RWPE2 (cell line): ENCODE measurements at regions not wholly inside any gene's neighbourhood (a gene's known extent, or its start where the extent isn't known, plus 50 kb on each side); places are given as distances from the start of the nearest gene placed in this dataset.

ENCODE experiments used
- ATAC-seq: fragments of 200-7000 bp; cut with Tn5 transposase; 3 replicates; pipeline ENCODE4 v1.9.1; 2021; ENCODE audit warnings: low read depth
- DNase-seq: peaks from one replicate; pipeline ENCODE4 v3.0.0-alpha.2; 2020; ENCODE audit warnings: low spot score
- H3K27ac ChIP-seq: fragments of 450-650 bp; 2 replicates; pipeline ENCODE4 v1.5.1; 2017; ENCODE audit warnings: mild to moderate bottlenecking; ENCODE audit not compliant: poor library complexity, severe bottlenecking
- H3K27me3 ChIP-seq: fragments of 250-450 bp; sonication (Bioruptor Pico); 2 replicates; pipeline ENCODE4 v1.5.1; 2021; ENCODE audit warnings: mild to moderate bottlenecking, moderate library complexity; ENCODE audit not compliant: insufficient read depth, poor library complexity, severe bottlenecking
- H3K36me3 ChIP-seq: fragments of 250-450 bp; sonication (Bioruptor Pico); 2 replicates; pipeline ENCODE4 v1.5.1; 2020; ENCODE audit warnings: low read depth, mild to moderate bottlenecking, moderate library complexity
- H3K4me1 ChIP-seq: fragments of 250-450 bp; sonication (Bioruptor Pico); 2 replicates; pipeline ENCODE4 v1.5.1; 2021; ENCODE audit warnings: mild to moderate bottlenecking, moderate library complexity; ENCODE audit not compliant: insufficient read depth, poor library complexity, severe bottlenecking
- H3K4me3 ChIP-seq: fragments of 250-450 bp; sonication (Bioruptor Pico); 2 replicates; pipeline ENCODE4 v1.5.1; 2021; ENCODE audit warnings: mild to moderate bottlenecking, moderate library complexity; ENCODE audit not compliant: severe bottlenecking
- H3K9me3 ChIP-seq: fragments of 250-450 bp; sonication (Bioruptor Pico); 2 replicates; pipeline ENCODE4 v1.5.1; 2021; ENCODE audit warnings: mild to moderate bottlenecking, moderate library complexity; ENCODE audit not compliant: severe bottlenecking
- TF ChIP-seq, protein P1 (sequence below): fragments of 450-650 bp; IDR thresholded peaks from one replicate; pipeline ENCODE4 v1.5.1; 2017; ENCODE audit warnings: mild to moderate bottlenecking, moderate library complexity; ENCODE audit not compliant: poor library complexity, severe bottlenecking

DNA sequence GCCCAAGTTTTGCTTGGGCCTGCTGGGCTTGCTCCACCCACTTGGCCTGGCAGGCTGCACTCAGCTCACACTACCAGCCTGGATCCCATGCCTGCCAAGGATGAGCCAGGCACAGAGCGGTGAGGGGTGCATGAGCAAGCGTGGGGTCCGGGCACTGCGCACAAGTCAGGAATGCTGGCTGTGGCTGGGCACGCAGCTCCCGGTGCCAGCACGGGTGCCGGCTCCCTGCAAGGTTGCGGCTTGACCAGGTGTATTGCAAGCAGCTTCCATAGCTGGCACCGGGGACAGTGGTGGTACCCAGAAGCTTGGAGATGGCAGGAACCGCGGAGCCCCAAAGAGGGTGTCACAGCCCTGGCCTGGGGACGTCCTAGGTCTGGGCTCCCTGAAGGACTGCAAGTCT lies 224.4 kb upstream of the NRIP1 start:
- no peaks in the 10 kb centered on the region for H3K27me3 ChIP-seq
- H3K9me3 ChIP-seq = no peaks in the 10 kb centered on the region
- TF ChIP-seq, protein P1, sequence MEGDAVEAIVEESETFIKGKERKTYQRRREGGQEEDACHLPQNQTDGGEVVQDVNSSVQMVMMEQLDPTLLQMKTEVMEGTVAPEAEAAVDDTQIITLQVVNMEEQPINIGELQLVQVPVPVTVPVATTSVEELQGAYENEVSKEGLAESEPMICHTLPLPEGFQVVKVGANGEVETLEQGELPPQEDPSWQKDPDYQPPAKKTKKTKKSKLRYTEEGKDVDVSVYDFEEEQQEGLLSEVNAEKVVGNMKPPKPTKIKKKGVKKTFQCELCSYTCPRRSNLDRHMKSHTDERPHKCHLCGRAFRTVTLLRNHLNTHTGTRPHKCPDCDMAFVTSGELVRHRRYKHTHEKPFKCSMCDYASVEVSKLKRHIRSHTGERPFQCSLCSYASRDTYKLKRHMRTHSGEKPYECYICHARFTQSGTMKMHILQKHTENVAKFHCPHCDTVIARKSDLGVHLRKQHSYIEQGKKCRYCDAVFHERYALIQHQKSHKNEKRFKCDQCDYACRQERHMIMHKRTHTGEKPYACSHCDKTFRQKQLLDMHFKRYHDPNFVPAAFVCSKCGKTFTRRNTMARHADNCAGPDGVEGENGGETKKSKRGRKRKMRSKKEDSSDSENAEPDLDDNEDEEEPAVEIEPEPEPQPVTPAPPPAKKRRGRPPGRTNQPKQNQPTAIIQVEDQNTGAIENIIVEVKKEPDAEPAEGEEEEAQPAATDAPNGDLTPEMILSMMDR = no peak
- DNase-seq = no peak
- H3K4me3 ChIP-seq = no peak overlapping the region
- no peak for ATAC-seq
- peaks cover 16% of the 10 kb centered on the region for H3K4me1 ChIP-seq
- no peaks in the 10 kb centered on the region for H3K36me3 ChIP-seq
- H3K27ac ChIP-seq = no peak overlapping the region

GRCh38 chr21:15289896-15290841 lies 225.4 kb upstream of the NRIP1 start:
- H3K27me3 ChIP-seq = no peaks in the 10 kb centered on the region
- peaks cover 16% of the 10 kb centered on the region for H3K4me1 ChIP-seq
- TF ChIP-seq, protein P1 = no peak
- no peaks in the 10 kb centered on the region for H3K9me3 ChIP-seq
- H3K4me3 ChIP-seq = no peak overlapping the region
- no peaks in the 10 kb centered on the region for H3K36me3 ChIP-seq
- no peak overlapping the region for H3K27ac ChIP-seq
- ATAC-seq = no peak
- DNase-seq = no peak

- no peaks in the 10 kb centered on the region for H3K36me3 ChIP-seq
- peaks cover 16% of the 10 kb centered on the region for H3K4me1 ChIP-seq
- DNase-seq (no peak), ATAC-seq (peak; percentile 23; the same call in 1 of the 3 replicates)
- H3K9me3 ChIP-seq = no peaks in the 10 kb centered on the region
- no peak overlapping the region for H3K27ac ChIP-seq
- TF ChIP-seq, protein P1 = no peak
- no peaks in the 10 kb centered on the region for H3K27me3 ChIP-seq
- H3K4me3 ChIP-seq = no peak overlapping the region
Measured at GRCh38 chr21:15291621-15292266, 226.9 kb upstream of the NRIP1 start.

- H3K9me3 ChIP-seq = no peaks in the 10 kb centered on the region
- TF ChIP-seq, protein P1 = no peak
- H3K4me3 ChIP-seq = no peak overlapping the region
- no peak for DNase-seq
- peak overlapping the region; percentile 57 for H3K27ac ChIP-seq
- peaks cover 16% of the 10 kb centered on the region for H3K4me1 ChIP-seq
- H3K27me3 ChIP-seq = no peaks in the 10 kb centered on the region
- H3K36me3 ChIP-seq = no peaks in the 10 kb centered on the region
- peak; percentile 95 for ATAC-seq
Measured at GRCh38 chr21:15293240-15293639, 228.4 kb upstream of the NRIP1 start.
